Stimulated activated CD4-positive, alpha-beta T cell treated with anti-CD3 and anti-CD28 coated beads, Interleukin-15, amount 100 ng/mL, for 48 hours (primary cell): ENCODE measurements at regions not wholly inside any gene's neighbourhood (a gene's known extent, or its start where the extent isn't known, plus 50 kb on each side); places are given as distances from the start of the nearest gene placed in this dataset.
"Not testable (repeated sequence)": the region's sequence is repeated elsewhere in the genome, so short reads cannot be mapped to it uniquely, and the experiment has no call there.

ENCODE experiments used
- DNase-seq, 2 donors: peaks; one replicate each; pipeline ENCODE4 v3.0.0-alpha.2; 2020; ENCODE audit warnings: low read depth in 2 of 2

- DNase-seq = not testable (repeated sequence)
Measured at GRCh38 chrX:73961867-73962266, 109.4 kb upstream of the XIST start.

- DNase-seq = no peak
Measured at GRCh38 chrX:73944563-73944908, 92.0 kb upstream of the XIST start.

- DNase-seq = peak; percentile 77 to 90
Measured at GRCh38 chrX:73943693-73944562, 91.4 kb upstream of the XIST start.

- DNase-seq = no peak
Measured at GRCh38 chrX:73940893-73941470, 88.5 kb upstream of the XIST start.

GRCh38 chrX:73937843-73938242 is 85.3 kb upstream of the XIST start:
- not testable (repeated sequence) for DNase-seq

- DNase-seq = no peak
Measured at GRCh38 chrX:73932522-73932921, 80.0 kb upstream of the XIST start.

GRCh38 chrX:73930300-73930699 is 77.8 kb upstream of the XIST start:
- DNase-seq = no peak

GRCh38 chrX:73922856-73923455 is 70.4 kb upstream of the XIST start:
- DNase-seq = no peak

- no peak for DNase-seq
Measured at GRCh38 chrX:73916931-73917667, 64.6 kb upstream of the XIST start.

GRCh38 chrX:73916489-73916888 is 64.0 kb upstream of the XIST start:
- DNase-seq = no peak

- DNase-seq = not testable (repeated sequence)
Measured at GRCh38 chrX:73914792-73915191, 62.3 kb upstream of the XIST start.

- no peak for DNase-seq
Measured at GRCh38 chrX:73913580-73913979, 61.1 kb upstream of the XIST start.

GRCh38 chrX:73911946-73912345 is 59.4 kb upstream of the XIST start:
- not testable (repeated sequence) for DNase-seq

- DNase-seq = not testable (repeated sequence)
Measured at GRCh38 chrX:73905749-73906374, 53.3 kb upstream of the XIST start.

GRCh38 chrX:73903941-73904340 is 51.4 kb upstream of the XIST start:
- no peak for DNase-seq
